HFF-Myc (cell line): ENCODE measurements at regions not wholly inside any gene's neighbourhood (a gene's known extent, or its start where the extent isn't known, plus 50 kb on each side); places are given as distances from the start of the nearest gene placed in this dataset.

ENCODE experiments used
- DNase-seq: peaks from one replicate; pipeline ENCODE4 v3.0.0-alpha.2; 2011; ENCODE audit warnings: low read depth; ENCODE audit errors: extremely low read depth
- H3K4me3 ChIP-seq: replicated peaks from 2 replicates; pipeline ENCODE4 v1.5.1; 2011; ENCODE audit warnings: low read depth, mild to moderate bottlenecking, control low read depth, low read length
- CTCF ChIP-seq: IDR thresholded peaks from 2 replicates; pipeline ENCODE4 v1.5.1; 2012; ENCODE audit warnings: mild to moderate bottlenecking, low read depth, low read length, control low read depth; ENCODE audit errors: missing control alignments

GRCh38 chr12:67390273-67390672 lies 121.1 kb downstream of the CAND1 start:
- no peak for TF ChIP-seq CTCF
- no peak for DNase-seq
- no peak overlapping the region for H3K4me3 ChIP-seq

DNA sequence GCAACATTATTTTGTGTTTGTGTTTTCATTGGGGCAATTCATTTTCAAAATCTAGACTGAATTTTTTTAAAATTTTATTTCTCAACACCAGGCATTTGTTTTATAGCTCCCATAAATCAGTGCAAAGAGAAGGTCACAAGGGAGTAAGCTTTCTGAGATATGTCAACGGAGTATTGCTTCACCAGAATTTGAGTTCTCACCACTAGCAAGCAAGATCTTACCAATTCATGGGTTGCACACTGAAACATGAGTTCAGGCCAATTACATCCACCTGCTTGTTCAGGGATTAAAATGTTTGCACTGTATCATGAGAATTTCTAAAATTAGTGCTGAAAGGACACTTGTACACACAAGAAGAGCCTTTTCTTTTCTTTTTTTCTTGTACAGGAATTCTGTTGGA lies 121.9 kb downstream of the CAND1 start:
- DNase-seq: no peak
- H3K4me3 ChIP-seq: no peak overlapping the region
- no peak for TF ChIP-seq CTCF

DNA sequence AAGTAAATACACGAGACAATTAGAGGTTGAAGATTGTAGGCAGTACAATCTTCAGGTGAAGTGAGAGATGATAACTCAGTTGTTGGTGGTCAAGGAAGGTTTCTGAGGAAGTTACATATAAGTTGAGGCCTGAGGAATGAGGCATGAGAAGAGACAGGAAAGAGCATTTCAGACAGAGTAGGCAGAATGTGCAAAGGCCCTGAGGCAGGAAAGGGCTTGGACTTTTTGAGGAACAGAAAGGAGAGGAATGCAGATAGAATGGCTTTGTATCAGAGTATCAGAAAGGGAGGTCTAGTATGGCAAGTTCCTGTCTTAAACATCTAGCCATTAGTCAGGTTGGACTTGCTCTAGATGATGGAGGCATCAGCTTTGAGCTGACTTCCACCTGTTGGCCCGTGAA lies 122.5 kb downstream of the CAND1 start:
- no peak for TF ChIP-seq CTCF
- H3K4me3 ChIP-seq: no peak overlapping the region

GRCh38 chr12:67394550-67394949 lies 125.4 kb downstream of the CAND1 start:
- no peak for DNase-seq
- H3K4me3 ChIP-seq: no peak overlapping the region
- no peak for TF ChIP-seq CTCF

More for the DNA sequence above, 122.5 kb downstream of the CAND1 start:
- no peak for DNase-seq

DNA sequence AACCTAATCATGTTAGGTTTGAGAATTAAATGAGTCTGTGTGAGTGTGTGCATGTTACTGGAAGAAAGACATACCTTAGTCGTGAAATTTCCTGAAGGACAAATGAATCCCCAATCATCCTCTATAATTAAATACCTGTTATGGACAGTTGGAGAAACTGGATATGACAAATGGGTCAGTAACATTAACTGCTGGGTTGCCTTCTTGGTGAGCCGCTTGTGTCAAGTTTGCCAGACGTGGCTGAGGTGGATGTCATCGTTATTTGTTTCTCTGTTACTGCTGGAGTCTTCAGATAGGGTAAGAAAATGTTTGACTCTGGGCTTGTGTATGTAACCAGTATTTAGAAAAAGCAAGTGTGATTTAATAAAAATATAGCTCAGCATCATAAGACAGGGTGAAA lies 131.6 kb downstream of the CAND1 start:
- no peak for DNase-seq
- H3K4me3 ChIP-seq: no peak overlapping the region
- TF ChIP-seq CTCF: no peak

GRCh38 chr12:67410246-67410645 lies 141.1 kb downstream of the CAND1 start:
- no peak for TF ChIP-seq CTCF
- no peak for DNase-seq
- H3K4me3 ChIP-seq: no peak overlapping the region

DNA sequence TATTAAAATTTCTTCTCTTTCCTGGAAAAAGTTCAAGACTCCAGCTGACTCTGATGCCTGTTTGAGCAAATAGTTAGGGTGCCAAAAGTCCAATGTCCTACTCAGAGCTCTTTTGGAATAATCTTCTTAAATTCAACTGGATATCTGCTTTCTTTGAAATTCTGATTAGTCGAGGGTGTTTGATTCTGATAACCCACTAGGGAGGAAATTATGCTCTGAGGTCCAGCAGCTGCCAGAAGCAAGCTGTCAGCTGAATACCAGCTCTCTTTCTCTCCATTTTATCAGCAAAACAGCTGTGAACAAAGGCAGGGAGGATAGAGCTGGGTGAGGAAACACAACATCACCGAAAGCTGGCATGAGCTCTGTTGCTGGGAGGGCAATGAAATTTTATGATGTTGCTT lies 141.5 kb downstream of the CAND1 start:
- TF ChIP-seq CTCF: no peak
- no peak overlapping the region for H3K4me3 ChIP-seq
- no peak for DNase-seq
